ENCODE measurements at regions not wholly inside any gene's neighbourhood (a gene's known extent, or its start where the extent isn't known, plus 50 kb on each side); places are given as distances from the start of the nearest gene placed in this dataset.
"Not testable (repeated sequence)": the region's sequence is repeated elsewhere in the genome, so short reads cannot be mapped to it uniquely, and the experiment has no call there.

DNA sequence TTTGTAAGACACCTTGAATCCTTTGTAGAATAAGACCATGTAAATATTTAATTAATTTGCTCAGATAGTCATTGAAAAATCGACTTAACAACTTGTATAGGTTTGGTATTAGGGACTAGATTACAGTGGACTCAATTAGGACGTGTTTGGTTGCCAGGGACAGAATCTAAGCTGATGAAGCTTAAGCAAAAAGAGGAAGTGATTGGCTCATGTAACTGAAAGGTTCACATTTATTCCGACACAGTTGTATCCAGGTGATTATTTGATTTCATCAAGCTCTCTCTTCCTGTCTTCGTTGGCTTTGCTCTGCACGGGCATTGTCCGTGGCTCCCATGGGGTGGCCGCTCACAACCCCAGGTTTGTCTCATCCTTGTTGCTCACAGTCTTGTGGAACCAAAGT lies 146.4 kb downstream of the C11orf91 start:
- no peak for DNase-seq (ENCODE audit: low spot score)

DNA sequence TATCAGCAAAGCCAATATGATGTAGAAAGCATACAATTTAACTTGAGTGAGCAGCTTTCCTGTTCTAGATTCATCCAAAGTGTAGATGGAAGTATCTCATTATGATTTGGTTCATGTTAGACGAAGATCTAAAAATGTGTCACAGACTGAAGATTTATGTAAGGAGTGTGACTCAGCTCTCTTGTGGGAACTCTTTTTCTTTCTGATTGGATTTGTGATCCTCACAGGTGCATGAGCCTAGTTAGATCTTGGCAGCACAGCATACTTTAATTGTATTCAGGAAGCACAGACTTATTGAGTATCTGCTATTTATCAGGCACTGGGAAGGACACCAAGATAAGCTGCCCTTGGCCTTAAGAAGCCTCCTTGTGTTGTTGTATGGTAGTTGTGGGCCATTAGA lies 147.1 kb downstream of the C11orf91 start:
- no peak for DNase-seq (ENCODE audit: low spot score)

DNA sequence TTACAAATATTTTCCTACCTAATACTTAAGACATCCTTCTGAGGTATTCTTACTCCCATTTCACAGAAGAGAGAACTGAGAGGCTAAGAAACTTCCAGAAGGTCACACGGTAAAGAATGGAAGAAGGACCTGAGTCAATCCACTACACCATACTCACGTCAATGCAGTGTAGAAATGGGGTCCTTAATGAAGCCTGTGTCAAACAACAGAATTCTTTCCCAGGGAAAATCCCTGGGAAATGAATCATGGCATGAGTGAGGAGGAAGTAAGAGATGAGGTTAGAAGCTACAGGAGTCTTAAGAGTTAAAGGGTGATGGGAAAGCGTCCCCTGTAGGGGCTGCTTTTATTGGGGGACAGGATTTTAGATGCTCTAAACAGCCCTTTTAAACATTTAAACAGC lies 147.9 kb downstream of the C11orf91 start:
- DNase-seq (ENCODE audit: low spot score), result no peak

DNA sequence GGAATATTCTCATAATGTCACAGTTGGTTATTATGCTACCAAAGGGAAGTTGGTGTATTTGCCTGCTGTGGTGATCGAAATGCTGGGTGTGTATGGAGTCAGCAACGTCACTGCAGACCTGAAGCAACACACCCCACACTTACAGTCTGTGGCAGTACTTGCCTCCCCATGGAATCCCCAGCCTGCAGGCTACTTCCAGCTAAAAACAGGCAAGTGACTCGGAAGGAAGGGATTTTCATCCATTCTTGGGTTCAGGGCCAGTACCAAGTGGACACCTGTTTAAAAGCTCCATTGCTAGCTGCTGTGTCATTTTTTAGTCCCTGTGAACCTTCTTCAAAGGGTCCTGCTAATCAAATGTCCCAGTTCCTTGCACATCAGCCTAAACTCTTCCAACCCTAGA lies 149.6 kb downstream of the C11orf91 start:
- DNase-seq (ENCODE audit: low spot score), result no peak

DNA sequence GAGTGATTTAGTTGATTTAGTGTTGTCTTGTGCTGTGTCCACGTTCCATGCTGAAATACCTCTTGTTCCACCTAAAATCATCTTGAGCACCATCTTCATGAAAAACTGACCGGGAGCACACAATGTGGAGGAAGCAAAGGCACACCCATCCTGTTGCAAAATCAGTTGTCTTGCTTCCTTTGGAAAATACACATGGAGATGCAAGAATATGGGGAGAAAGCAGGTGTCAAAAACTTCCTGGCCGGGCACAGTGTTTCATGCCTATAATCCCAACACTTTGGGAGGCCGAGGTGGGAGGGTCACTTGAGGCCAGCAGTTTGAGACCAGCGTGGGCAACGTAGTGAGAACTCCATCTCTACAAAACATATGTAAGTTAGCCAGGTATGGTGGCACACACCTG lies 151.1 kb downstream of the C11orf91 start:
- no peak for DNase-seq (ENCODE audit: low spot score)

DNA sequence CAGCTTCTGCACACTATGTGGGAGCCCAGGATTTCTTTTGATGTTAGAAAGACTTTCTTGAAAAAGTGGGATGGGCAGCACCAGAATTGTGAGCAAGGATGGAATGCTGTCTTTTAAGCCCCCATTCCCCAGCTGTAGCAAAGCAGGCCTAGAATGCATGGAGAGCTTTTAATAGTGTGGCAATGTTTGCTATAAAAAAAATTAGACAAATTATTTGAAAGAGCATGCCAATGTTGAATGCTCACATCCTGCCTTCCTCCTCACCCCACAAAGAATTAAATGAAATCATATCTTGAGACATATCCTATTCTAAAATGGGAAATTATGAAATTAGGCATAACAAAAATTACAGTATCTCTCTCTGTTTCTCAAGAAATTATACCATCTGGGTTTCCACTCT lies 154.7 kb downstream of the C11orf91 start:
- DNase-seq (ENCODE audit: low spot score), result no peak

DNA sequence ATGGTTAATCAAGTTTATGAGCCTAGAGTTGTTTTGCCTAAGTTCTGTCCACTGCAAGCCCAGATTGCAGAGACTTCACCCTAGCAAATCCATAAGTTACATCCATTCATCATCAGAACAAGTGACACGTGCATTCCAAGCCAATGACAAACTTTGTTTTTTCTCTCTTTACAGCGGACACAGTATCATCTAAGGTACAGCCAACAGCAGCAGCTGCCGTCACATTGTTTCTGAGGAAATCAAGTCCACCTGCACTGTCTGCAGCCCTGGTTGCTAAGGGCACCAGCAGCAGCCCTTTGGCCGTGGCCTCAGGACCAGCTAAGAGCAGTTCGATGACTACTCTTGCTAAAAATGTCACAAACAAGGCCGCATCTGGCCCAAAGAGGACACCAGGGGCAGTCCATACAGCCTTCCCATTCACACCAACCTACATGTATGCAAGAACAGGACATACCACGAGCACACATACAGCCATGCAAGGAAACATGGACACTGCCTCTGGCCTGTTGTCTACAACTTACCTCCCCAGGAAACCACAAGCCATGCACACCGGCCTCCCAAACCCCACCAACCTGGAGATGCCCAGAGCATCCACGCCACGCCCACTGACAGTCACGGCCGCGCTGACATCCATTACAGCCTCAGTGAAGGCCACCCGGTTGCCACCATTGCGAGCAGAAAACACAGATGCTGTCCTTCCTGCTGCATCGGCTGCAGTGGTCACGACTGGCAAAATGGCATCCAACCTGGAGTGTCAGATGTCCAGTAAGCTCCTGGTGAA lies 155.8 kb downstream of the C11orf91 start:
- no peak for DNase-seq (ENCODE audit: low spot score)

DNA sequence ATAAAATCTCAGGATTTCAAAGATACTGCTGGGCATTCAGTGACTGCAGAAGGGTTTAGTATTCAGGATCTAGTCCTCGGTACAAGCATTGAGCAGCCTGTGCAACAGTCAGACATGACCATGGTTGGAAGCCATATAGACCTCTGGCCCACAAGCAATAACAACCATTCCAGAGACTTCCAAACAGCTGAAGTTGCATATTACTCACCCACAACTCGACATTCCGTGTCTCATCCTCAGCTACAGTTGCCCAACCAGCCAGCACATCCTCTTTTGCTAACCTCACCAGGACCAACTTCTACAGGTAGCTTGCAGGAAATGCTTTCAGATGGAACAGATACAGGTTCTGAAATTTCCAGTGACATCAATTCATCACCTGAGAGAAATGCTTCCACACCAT lies 156.8 kb downstream of the C11orf91 start:
- no peak for DNase-seq (ENCODE audit: low spot score)

DNA sequence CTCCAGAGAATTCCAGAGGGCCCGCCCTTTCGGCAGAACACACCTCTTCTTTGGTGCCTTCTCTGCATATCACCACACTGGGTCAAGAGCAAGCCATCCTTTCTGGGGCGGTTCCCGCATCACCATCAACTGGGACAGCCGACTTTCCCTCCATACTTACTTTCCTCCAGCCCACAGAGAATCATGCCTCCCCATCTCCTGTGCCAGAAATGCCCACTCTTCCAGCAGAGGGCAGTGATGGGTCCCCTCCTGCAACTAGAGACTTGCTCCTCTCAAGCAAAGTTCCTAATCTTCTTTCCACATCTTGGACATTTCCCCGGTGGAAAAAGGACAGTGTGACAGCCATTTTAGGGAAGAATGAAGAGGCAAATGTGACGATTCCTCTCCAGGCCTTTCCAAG lies 157.7 kb downstream of the C11orf91 start:
- peak; percentile 43 for DNase-seq (ENCODE audit: low spot score)

DNA sequence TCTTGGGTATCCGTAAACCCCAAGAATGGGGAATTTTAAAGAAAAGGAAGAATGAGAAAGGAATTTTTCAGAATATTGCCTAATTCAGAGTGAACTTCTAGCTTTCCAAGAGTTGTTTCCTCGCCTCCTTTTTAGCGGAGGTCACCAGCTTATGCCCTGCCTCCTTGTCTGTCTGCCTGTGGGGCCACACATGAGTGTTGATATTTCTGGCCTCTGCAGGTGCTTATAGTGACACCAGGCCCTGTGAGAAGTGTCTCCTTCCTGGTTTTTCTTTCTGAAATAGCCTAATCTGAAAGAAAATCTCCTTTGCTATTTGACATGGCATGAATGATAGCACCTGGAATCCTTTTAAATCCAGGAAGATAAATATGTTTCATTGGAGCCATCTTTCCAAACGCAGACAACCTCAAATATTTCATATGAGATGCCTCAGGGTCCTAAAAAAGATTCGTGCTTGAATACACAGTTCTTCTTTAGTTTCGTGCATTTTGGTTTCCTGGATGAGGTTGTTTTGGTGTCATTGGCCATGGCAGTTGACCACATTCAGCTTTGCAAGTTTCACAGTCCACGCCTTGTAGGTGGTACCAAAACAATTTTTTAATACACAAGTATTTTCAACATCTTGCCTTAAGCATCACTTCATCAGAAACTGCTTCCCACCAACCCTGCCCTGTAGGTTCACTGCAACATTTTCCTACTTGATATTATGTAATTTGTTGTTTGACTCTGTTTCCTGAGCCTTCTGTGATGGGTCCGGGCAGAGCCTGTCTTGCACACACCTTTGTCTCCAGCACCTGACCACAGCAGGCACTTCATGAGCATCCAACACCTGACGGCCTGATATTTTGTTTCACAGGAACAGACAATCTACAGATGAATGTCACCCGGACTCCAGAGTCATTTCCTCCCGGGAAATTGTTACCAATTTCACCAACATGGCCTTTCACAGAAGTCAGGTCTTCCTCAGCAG lies 159.4 kb downstream of the C11orf91 start:
- DNase-seq (ENCODE audit: low spot score), result no peak

DNA sequence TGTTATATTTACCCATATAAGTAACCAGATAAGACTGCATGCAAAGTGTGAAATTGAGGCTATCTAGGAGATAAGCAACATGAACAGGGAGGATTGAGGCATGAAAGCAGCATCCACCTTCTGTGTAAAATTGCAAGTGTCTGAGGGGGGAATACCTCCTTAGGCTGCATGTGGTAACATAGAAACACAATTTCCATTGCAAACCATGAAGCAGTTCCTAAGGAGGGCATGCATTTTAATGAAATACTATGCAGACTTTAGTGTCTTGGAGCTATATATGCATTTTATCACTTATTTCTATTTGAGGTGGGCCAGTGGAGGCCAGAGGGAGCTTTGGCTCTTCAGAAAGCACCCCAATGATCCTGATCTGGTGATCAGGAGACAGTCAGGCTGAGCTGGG lies 160.2 kb downstream of the C11orf91 start:
- no peak for DNase-seq (ENCODE audit: low spot score)

DNA sequence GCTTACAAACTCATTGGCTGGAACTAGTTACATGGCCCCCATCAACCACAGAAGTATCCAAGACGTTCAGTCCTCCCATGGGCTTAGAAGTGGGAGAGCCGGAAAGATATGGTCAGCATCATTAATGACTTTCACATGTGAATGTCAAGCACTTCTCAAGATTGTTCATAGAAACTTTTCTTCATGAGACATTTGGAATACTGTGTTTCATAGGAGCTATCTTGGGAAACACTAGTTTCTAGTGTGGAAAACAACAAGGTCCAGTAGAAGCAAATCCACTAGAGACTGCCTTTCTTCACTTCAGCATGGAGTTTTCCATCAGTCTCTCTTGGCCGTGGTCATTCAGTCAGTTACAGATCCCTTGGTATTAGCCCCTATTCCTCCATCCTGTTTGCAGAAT lies 160.9 kb downstream of the C11orf91 start:
- no peak for DNase-seq (ENCODE audit: low spot score)

DNA sequence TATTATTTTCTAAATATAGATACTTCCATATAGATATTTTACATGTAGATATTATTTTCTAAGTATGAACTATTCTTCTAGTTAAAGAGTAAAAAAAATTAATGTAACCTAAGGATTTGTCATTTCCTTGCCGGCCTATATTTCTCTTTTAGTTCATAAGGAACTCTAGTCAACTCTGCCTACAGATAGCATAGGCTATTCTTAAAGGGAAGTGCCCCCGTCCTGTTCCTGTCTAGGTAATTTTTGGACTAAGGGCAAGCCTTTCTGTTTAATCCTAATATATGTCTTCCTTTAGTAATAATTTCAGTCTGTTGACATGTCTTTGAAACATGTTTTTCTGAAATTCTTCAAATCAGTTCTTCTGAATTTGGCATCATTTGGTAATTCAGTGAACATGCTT lies 161.9 kb downstream of the C11orf91 start:
- DNase-seq (ENCODE audit: low spot score), result no peak

DNA sequence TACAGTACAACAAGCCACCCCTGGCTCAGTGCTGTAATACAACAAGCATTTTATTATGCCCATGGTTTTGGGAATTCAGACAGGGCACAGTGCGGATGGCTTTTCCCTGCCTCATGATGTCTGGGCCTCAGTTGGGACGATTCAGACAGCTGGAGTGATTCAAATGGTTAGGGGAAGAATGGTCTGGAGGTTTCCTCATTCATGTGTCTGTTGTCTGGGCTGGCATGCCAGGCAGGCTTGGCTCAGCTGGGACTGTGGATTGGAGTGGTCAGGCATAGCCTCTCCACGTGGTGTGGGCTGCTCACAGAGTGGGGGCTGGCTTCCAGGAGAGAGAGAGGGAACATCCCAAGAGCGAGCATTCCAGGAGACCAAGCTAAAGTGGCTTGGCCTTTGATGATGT lies 164.4 kb downstream of the C11orf91 start:
- DNase-seq (ENCODE audit: low spot score), result no peak

DNA sequence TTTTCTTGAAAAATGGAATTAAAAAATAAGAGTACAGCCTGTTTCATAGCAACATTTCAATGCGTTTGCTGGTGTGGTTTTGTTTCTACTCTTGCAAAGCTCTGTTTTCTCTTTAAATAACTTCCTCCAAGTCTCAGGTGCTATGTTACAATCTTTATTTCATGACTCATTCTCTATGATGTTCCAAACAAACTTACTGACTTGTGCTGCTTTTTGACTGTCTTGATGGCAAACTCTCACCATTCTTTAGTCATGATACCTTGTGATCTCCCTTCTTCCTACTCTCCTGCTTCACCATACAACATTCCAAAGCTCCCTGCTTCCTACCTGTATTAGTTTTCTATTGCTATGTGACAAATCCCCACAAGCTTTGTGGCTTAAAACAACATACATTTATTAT lies 166.1 kb downstream of the C11orf91 start:
- DNase-seq (ENCODE audit: low spot score), result no peak

DNA sequence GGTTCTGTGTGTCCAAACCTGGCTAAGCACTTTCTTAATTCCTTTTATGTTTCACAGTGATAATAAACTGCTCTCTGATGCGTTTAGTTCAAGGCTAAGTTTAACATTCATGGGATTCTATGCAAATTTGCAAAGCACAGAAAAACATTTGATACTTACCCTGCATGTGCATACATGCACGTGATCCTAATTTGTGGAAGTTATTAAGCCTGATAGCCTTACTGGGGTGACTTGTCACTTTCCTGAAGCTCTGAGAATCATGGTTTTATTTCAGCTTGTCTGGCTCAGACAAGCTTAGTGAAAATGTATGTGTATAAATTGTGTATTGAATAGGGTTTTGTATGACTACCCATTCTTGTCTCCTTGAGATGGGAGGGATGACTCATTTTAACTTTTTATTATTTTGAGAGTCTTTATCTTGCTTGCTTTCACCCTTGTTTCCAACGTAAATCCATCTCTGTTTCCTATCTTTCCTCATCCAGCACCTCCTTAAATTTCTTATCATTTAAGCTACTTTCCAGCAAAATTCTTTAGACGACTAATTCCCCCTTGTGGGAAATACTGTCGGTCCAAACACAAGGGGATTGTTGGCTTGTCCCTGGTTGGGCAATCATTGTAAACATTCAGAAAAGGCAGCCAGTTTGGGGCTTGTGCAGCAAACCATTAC lies 167.1 kb downstream of the C11orf91 start:
- DNase-seq (ENCODE audit: low spot score), result no peak

DNA sequence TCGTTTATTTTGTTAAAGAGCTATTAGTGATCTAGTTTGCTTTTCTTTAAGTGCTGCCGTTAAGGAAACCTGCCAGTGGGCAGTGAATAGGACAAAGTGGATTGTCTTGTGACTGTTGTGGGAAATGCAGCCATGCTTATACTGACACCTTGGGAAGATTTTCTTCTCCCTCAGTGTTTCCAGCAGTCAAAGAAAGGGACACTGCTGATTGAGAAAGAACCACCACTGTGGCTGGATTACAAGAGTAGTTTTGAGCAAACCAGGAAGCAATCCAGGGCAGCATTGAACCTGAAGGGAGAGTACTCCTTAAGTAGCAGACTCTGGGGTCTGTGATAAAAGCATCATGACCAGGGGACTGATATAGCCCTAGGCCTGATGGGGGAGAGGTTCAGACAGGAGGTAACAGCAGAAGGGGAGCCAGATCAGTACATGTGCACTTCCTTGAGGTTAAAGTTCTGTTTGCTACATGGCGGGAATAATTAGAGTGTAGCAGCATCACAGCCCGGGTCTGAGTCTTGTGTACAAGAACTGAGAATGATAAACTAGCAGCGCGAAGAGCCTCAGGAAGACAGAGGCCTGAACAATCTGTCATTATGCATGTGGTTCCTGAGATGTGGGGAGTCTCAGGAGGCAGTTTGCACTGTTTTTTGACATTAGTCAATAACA lies 167.8 kb downstream of the C11orf91 start:
- DNase-seq (ENCODE audit: low spot score), result no peak

DNA sequence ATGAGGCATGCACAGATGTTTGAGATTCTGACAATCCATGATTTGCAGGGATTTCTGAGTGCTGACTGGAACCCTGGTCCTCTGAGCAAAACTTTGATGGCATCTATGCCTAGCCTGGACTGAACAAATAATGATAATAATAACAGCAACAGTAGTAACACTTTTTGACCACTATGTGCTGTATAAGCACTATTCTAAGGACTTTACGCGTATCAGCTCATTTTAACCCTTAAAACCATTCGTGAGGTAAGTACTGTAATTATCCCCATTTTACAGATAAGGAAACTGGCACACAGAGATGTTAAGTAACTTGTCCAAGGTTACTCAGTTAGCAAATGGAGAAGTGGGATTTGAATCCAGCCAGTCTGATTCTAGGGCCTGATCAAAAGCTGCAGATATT lies 168.4 kb downstream of the C11orf91 start:
- no peak for DNase-seq (ENCODE audit: low spot score)

DNA sequence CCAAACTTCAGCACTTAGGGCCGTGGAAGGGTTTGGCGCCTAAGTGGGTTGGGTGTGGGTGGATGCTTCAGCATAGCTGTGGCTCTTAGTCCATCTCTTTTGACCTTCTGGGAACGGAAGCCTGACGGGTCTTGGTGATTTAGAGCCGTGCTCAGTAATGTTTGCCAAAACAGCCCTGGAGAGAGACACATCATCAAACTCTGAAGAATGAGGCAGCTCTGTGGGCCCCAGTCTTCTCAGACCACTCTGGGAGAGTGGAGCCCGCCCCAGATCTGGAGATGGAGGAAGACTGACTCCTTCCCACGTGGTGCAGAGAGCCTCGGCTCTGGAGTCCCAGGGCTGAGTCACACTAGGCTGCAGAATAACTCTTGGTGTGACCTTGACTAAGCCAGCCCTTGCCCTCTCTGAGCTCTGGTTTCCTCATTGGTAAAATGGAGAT lies 168.9 kb downstream of the C11orf91 start:
- DNase-seq (ENCODE audit: low spot score), result no peak

DNA sequence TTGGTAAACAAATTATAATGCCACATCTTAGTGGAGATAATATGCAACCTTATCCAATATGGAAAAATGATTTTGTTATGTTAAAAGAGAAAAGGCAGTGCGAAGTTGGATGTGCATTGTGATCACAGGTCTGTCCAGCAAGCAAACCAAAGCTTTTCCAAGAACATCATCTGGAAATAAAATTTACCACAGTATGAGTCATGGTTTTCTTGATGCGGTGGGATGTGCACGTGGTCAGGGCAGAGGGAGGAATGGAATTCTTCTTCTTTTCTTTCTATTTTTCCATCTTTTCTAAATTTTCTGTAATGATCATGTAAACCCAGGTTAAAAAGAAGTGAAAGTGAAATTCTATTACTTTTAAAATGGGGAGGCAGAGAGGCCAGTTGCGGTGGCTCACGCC lies 169.8 kb downstream of the C11orf91 start:
- peak; percentile 22 for DNase-seq (ENCODE audit: low spot score)

DNA sequence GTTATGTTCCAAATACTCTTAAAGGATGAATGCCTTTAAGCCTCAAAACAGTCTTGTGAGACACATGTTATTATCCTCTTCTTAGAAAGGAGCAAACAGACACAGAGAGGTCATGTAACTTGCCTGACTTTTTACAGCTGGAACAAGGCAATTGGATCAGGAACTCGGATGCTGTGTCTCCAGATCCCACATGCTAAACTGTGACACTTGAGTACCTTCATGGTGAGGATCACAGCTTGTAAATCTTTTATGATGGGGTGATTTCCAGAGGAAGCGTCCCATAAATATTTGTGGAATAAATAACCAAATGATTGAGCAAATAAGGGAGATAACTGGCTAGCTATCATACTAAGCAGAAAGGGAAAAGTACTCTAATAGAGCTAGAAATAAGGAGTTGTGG lies 171.2 kb downstream of the C11orf91 start:
- DNase-seq (ENCODE audit: low spot score), result no peak

DNA sequence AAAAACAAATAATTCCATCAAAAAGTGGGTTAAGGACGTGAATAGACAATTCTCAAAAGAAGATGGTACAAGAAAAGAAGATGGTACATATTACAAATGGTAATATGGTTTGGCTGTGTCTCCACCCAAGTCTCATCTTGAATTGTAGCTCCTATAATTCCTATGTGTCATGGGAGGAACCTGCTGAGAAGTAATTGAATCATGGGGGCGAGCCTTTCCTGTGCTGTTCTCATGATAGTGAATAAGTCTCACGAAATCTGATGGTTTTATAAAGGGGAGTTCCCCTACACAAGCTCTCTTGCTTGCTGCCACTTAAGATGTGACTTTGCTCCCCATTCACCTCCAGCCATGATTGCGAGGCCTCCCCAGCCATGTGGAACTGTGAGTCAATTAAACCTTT lies 172.9 kb downstream of the C11orf91 start:
- DNase-seq (ENCODE audit: low spot score), result not testable (repeated sequence)
